ENCODE measurements at regions not wholly inside any gene's neighbourhood (a gene's known extent, or its start where the extent isn't known, plus 50 kb on each side); places are given as distances from the start of the nearest gene placed in this dataset.

GRCh38 chr9:14525856-14526255 is 167.4 kb downstream of the ZDHHC21 start:
- TF ChIP-seq CTCF (IDR thresholded peaks at IDR 0.05; ENCODE audit: insufficient read depth, low read depth, low read length) (no peak), EZH2 (IDR thresholded peaks at IDR 0.05; ENCODE audit: insufficient read depth, low read length) (no peak)
